ENCODE measurements at regions not wholly inside any gene's neighbourhood (a gene's known extent, or its start where the extent isn't known, plus 50 kb on each side); places are given as distances from the start of the nearest gene placed in this dataset.

DNA sequence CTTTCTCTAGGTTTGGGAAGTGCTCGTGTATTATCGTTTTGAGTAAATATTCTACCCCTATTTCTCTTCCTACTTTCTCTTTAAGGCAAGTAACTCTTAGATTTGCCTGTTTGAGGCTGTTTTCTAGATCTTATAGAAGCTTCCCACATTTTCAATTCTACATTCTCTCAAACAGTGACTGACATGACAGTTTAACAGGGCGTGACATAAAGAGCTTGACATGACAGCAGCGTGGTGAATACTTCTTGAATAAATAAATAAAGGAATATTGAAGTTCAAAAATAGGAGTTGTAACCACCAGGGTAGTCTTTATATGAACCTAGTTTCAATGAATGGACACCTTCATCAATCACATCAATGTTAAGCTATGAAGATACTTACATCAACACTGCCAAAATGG lies 162.0 kb downstream of the TRAM1L1 start:
- H2AFZ ChIP-seq (ENCODE audit: low read length) = no peak overlapping the region
- Mint-ChIP-seq H3K27ac (no peak overlapping the region), H3K4me3 (no peak overlapping the region), H3K36me3 (ENCODE audit: insufficient read depth in 1 of 3, low read depth in 3 of 3) (no peaks in the 10 kb centered on the region), H3K9me3 (peaks cover 0 to 2% of the 10 kb centered on the region in 2 experiments; a peak in 2 of 5 replicates), H3K4me1 (peaks cover 12 to 14% of the 10 kb centered on the region in 2 experiments), H3K27me3 (ENCODE audit: low read depth) (peaks cover 20% of the 10 kb centered on the region)
- H3K4me1 ChIP-seq (ENCODE audit: insufficient read depth, low read length) = no peaks in the 10 kb centered on the region
- H3K9me3 ChIP-seq (ENCODE audit: control insufficient read depth, low read depth, low read length) = no peaks in the 10 kb centered on the region
- H3K79me1 ChIP-seq (ENCODE audit: insufficient read depth, low read depth, low read length, poor library complexity, severe bottlenecking) = no peaks in the 10 kb centered on the region
- no peak overlapping the region for H3K4me2 ChIP-seq (ENCODE audit: insufficient read depth, insufficient read length, low read length)
- no peak overlapping the region for H3K14ac ChIP-seq (ENCODE audit: insufficient read depth, low read length)
- no peak overlapping the region for H2AK5ac ChIP-seq (ENCODE audit: insufficient read length, low read length)
- H3K4ac ChIP-seq (ENCODE audit: low read depth, low read length) = no peak overlapping the region
- H2BK12ac ChIP-seq (ENCODE audit: insufficient read length, low read depth, low read length) = no peak overlapping the region
- H3K27me3 ChIP-seq (ENCODE audit: insufficient read depth, low read length) = no peaks in the 10 kb centered on the region
- no CpG with 5 or more reads among the region's 4 CpGs for WGBS (ENCODE audit: extremely low coverage, insufficient read length, low lambda C conversion rate)
- no peak overlapping the region for H2BK120ac ChIP-seq (ENCODE audit: low read depth, low read length, poor library complexity, severe bottlenecking)
- DNase-seq = no peak
- H4K91ac ChIP-seq (ENCODE audit: insufficient read length, low read depth, low read length) = no peak overlapping the region
- no peak overlapping the region for H3K23ac ChIP-seq (ENCODE audit: insufficient read length, low read depth, low read length)
- H3K23me2 ChIP-seq (ENCODE audit: insufficient read length, low read depth, low read length, poor library complexity, severe bottlenecking) = no peaks in the 10 kb centered on the region
- H2BK20ac ChIP-seq (ENCODE audit: low read depth, low read length, poor library complexity, severe bottlenecking) = no peak overlapping the region
- H2BK15ac ChIP-seq (ENCODE audit: low read depth, low read length) = no peak overlapping the region
- no peak overlapping the region for H2BK5ac ChIP-seq (ENCODE audit: insufficient read length, low read length)
- no peak overlapping the region for H3K27ac ChIP-seq (ENCODE audit: insufficient read length, low read depth, low read length)
- H4K5ac ChIP-seq (ENCODE audit: insufficient read length, low read depth, low read length) = no peak overlapping the region
- no peak overlapping the region for H3K9ac ChIP-seq (ENCODE audit: extremely low read depth, insufficient read length, low read length)
- no peak overlapping the region for H3T11ph ChIP-seq (ENCODE audit: low read length)
- H3K18ac ChIP-seq (ENCODE audit: insufficient read length, low read depth, low read length) = no peak overlapping the region
- no peak overlapping the region for H4K8ac ChIP-seq (replicated peaks; ENCODE audit: insufficient read length, low read depth, low read length)
- TF ChIP-seq, protein P1, sequence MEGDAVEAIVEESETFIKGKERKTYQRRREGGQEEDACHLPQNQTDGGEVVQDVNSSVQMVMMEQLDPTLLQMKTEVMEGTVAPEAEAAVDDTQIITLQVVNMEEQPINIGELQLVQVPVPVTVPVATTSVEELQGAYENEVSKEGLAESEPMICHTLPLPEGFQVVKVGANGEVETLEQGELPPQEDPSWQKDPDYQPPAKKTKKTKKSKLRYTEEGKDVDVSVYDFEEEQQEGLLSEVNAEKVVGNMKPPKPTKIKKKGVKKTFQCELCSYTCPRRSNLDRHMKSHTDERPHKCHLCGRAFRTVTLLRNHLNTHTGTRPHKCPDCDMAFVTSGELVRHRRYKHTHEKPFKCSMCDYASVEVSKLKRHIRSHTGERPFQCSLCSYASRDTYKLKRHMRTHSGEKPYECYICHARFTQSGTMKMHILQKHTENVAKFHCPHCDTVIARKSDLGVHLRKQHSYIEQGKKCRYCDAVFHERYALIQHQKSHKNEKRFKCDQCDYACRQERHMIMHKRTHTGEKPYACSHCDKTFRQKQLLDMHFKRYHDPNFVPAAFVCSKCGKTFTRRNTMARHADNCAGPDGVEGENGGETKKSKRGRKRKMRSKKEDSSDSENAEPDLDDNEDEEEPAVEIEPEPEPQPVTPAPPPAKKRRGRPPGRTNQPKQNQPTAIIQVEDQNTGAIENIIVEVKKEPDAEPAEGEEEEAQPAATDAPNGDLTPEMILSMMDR (conservative IDR thresholded peaks at IDR 0.05) = no peak
- H4K20me1 ChIP-seq (ENCODE audit: control insufficient read depth, insufficient read depth, insufficient read length) = no peaks in the 10 kb centered on the region
- H3K79me2 ChIP-seq (ENCODE audit: insufficient read depth, low read length) = no peaks in the 10 kb centered on the region
- H3K56ac ChIP-seq (ENCODE audit: insufficient read length, low read depth, low read length) = no peak overlapping the region
